Esophagus muscularis mucosa (tissue), 3 donors: ENCODE measurements at regions not wholly inside any gene's neighbourhood (a gene's known extent, or its start where the extent isn't known, plus 50 kb on each side); places are given as distances from the start of the nearest gene placed in this dataset.

Source experiments
- EP300 ChIP-seq: sonication (generic); formaldehyde crosslinking; IDR thresholded peaks from one replicate; pipeline ENCODE4 v1.6.1; 2017; ENCODE audit warnings: antibody characterized with exemption
- TF ChIP-seq, protein P1 (sequence below), 3 experiments: fragments of 200-600 bp in 2 of 3; fragments of 450-650 bp in 1 of 3; sonication (generic) in 2 of 3; IDR thresholded peaks; one replicate each; pipeline ENCODE4 v1.5.1; 2017 to 2019; ENCODE audit warnings: antibody characterized with exemption in 3 of 3, mild to moderate bottlenecking in 2 of 3, moderate library complexity in 1 of 3

DNA sequence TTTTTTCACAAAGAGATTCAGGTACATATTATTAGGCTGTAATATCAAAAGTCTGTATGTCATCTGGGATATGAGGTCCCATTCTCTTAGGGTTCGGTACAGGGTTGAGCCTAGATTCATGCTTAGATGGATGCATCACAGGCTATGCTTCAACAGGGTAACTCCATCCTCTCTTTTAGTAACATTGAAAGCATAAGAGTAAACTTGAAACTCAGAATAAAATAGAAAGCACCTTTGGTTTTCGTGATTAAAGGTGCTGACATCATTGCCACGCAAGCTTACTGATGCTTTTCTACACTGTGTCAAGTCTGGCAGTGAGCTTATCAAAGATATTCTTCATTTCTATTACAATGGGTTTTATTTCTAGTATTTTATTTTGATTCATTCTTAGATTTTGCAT, 419.1 kb upstream of the DSEL start:
- TF ChIP-seq, protein P1, sequence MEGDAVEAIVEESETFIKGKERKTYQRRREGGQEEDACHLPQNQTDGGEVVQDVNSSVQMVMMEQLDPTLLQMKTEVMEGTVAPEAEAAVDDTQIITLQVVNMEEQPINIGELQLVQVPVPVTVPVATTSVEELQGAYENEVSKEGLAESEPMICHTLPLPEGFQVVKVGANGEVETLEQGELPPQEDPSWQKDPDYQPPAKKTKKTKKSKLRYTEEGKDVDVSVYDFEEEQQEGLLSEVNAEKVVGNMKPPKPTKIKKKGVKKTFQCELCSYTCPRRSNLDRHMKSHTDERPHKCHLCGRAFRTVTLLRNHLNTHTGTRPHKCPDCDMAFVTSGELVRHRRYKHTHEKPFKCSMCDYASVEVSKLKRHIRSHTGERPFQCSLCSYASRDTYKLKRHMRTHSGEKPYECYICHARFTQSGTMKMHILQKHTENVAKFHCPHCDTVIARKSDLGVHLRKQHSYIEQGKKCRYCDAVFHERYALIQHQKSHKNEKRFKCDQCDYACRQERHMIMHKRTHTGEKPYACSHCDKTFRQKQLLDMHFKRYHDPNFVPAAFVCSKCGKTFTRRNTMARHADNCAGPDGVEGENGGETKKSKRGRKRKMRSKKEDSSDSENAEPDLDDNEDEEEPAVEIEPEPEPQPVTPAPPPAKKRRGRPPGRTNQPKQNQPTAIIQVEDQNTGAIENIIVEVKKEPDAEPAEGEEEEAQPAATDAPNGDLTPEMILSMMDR (IDR thresholded peaks at IDR 0.05) = no peak
- no peak for TF ChIP-seq EP300
